HL-60 (cell line): ENCODE measurements at regions not wholly inside any gene's neighbourhood (a gene's known extent, or its start where the extent isn't known, plus 50 kb on each side); places are given as distances from the start of the nearest gene placed in this dataset.

Experiments
- DNase-seq, 2 experiments: peaks; one replicate each; pipeline ENCODE4 v3.0.0-alpha.2; 2010 to 2020; ENCODE audit warnings: low read depth in 1 of 2, low spot score in 1 of 2
- H3K27ac ChIP-seq: fragments of 250-450 bp; sonication (Bioruptor Pico); replicated peaks from 2 replicates; pipeline ENCODE4 v1.5.1; 2020; ENCODE audit warnings: mild to moderate bottlenecking, moderate library complexity
- H3K27me3 ChIP-seq: fragments of 250-450 bp; sonication (Bioruptor Pico); 2 replicates; pipeline ENCODE4 v1.5.1; 2021; ENCODE audit warnings: mild to moderate bottlenecking, moderate library complexity; ENCODE audit not compliant: insufficient read depth, poor library complexity, severe bottlenecking
- H3K4me3 ChIP-seq: replicated peaks from 2 replicates; pipeline ENCODE4 v1.5.1; 2011; ENCODE audit warnings: mild to moderate bottlenecking, control low read depth, low read length; ENCODE audit not compliant: insufficient read depth
- CTCF ChIP-seq: IDR thresholded peaks from one replicate; pipeline ENCODE4 v1.5.1; 2011; ENCODE audit warnings: low read length, control low read depth, inconsistent platforms; ENCODE audit not compliant: insufficient read depth
- GABPA ChIP-seq: IDR thresholded peaks from 2 replicates; pipeline ENCODE4 v1.6.1; 2012; ENCODE audit warnings: low read depth
- POLR2AphosphoS5 ChIP-seq: IDR thresholded peaks from 2 replicates; pipeline ENCODE4 v1.6.1; 2012; ENCODE audit warnings: low read depth
- REST ChIP-seq: IDR thresholded peaks from 2 replicates; pipeline ENCODE4 v1.6.1; 2012; ENCODE audit warnings: low read depth; ENCODE audit not compliant: insufficient replicate concordance
- SPI1 ChIP-seq: IDR thresholded peaks from 2 replicates; pipeline ENCODE4 v1.6.1; 2012; ENCODE audit warnings: low read depth, mild to moderate bottlenecking, borderline replicate concordance

- Histone ChIP-seq H3K27ac (no peak overlapping the region), H3K27me3 (no peaks in the 10 kb centered on the region), H3K4me3 (no peak overlapping the region)
- DNase-seq = no peak
- TF ChIP-seq POLR2AphosphoS5 (no peak), GABPA (no peak), SPI1 (no peak), REST (no peak), CTCF (no peak)
Observed at GRCh38 chr7:46741181-46741580, 820.1 kb upstream of the IGFBP3 start.

- no peak overlapping the region for H3K27ac ChIP-seq
- DNase-seq = no peak
- no peaks in the 10 kb centered on the region for H3K27me3 ChIP-seq
- no peak overlapping the region for H3K4me3 ChIP-seq
- TF ChIP-seq REST (no peak), SPI1 (no peak), CTCF (no peak), POLR2AphosphoS5 (no peak), GABPA (no peak)
Observed at GRCh38 chr7:46739518-46740234, 818.6 kb upstream of the IGFBP3 start.

- Histone ChIP-seq H3K4me3 (no peak overlapping the region), H3K27me3 (no peaks in the 10 kb centered on the region), H3K27ac (no peak overlapping the region)
- no peak for DNase-seq
- TF ChIP-seq GABPA = no peak
- TF ChIP-seq REST = no peak
- TF ChIP-seq POLR2AphosphoS5 = no peak
- TF ChIP-seq SPI1 = no peak
- TF ChIP-seq CTCF = no peak
Observed at GRCh38 chr7:46738796-46739195, 817.7 kb upstream of the IGFBP3 start.
